ELF-1 (cell line): ENCODE measurements at regions not wholly inside any gene's neighbourhood (a gene's known extent, or its start where the extent isn't known, plus 50 kb on each side); places are given as distances from the start of the nearest gene placed in this dataset.
A peak's percentile ranks its signal among the peaks of the same experiment; 100 is the strongest.

ENCODE experiments used
- DNase-seq: peaks from one replicate; pipeline ENCODE4 v3.0.0-alpha.2; 2016; ENCODE audit warnings: low read depth, low spot score

GRCh38 chr2:146912536-146912935 is 932.3 kb upstream of the ACVR2A start:
- peak; percentile 6 for DNase-seq

GRCh38 chr2:146908776-146909175 is 936.1 kb upstream of the ACVR2A start:
- DNase-seq = no peak

GRCh38 chr2:146898083-146898482 is 946.7 kb upstream of the ACVR2A start:
- no peak for DNase-seq

- no peak for DNase-seq
These were observed 950.3 kb upstream of the ACVR2A start for GRCh38 chr2:146894514-146894913.

GRCh38 chr2:146893500-146894041 is 951.3 kb upstream of the ACVR2A start:
- DNase-seq = no peak

- no peak for DNase-seq
These were observed 954.3 kb upstream of the ACVR2A start for GRCh38 chr2:146890491-146890890.

- DNase-seq = peak; percentile 6
These were observed 964.9 kb upstream of the ACVR2A start for GRCh38 chr2:146879882-146880281.

GRCh38 chr2:146874260-146874658 is 970.6 kb upstream of the ACVR2A start:
- peak; percentile 3 for DNase-seq

GRCh38 chr2:146873646-146874259 is 971.1 kb upstream of the ACVR2A start:
- DNase-seq = no peak

- DNase-seq = no peak
These were observed 971.8 kb upstream of the ACVR2A start for GRCh38 chr2:146873056-146873455.

GRCh38 chr2:146870691-146871090 is 974.1 kb upstream of the ACVR2A start:
- DNase-seq = no peak

GRCh38 chr2:146869328-146869727 is 975.5 kb upstream of the ACVR2A start:
- DNase-seq = no peak

GRCh38 chr2:146868051-146868450 is 976.8 kb upstream of the ACVR2A start:
- no peak for DNase-seq

GRCh38 chr2:146867477-146867986 is 977.3 kb upstream of the ACVR2A start:
- DNase-seq = peak; percentile 64

GRCh38 chr2:146853741-146854444 is 990.9 kb upstream of the ACVR2A start:
- DNase-seq = peak; percentile 18

GRCh38 chr2:146852661-146853060 is 992.2 kb upstream of the ACVR2A start:
- no peak for DNase-seq

GRCh38 chr2:146850746-146851145 is 994.1 kb upstream of the ACVR2A start:
- DNase-seq = no peak

- no peak for DNase-seq
These were observed 997.0 kb upstream of the ACVR2A start for GRCh38 chr2:146847846-146848245.

GRCh38 chr2:146844226-146844990 is 1000.4 kb upstream of the ACVR2A start:
- DNase-seq = no peak

- DNase-seq = no peak
These were observed 1007.0 kb upstream of the ACVR2A start for GRCh38 chr2:146837857-146838256.

- DNase-seq = no peak
These were observed 1018.4 kb upstream of the ACVR2A start for GRCh38 chr2:146826388-146826787.

GRCh38 chr2:146821836-146822316 is 1023.0 kb upstream of the ACVR2A start:
- DNase-seq = no peak
